ENCODE measurements at regions not wholly inside any gene's neighbourhood (a gene's known extent, or its start where the extent isn't known, plus 50 kb on each side); places are given as distances from the start of the nearest gene placed in this dataset.

DNA sequence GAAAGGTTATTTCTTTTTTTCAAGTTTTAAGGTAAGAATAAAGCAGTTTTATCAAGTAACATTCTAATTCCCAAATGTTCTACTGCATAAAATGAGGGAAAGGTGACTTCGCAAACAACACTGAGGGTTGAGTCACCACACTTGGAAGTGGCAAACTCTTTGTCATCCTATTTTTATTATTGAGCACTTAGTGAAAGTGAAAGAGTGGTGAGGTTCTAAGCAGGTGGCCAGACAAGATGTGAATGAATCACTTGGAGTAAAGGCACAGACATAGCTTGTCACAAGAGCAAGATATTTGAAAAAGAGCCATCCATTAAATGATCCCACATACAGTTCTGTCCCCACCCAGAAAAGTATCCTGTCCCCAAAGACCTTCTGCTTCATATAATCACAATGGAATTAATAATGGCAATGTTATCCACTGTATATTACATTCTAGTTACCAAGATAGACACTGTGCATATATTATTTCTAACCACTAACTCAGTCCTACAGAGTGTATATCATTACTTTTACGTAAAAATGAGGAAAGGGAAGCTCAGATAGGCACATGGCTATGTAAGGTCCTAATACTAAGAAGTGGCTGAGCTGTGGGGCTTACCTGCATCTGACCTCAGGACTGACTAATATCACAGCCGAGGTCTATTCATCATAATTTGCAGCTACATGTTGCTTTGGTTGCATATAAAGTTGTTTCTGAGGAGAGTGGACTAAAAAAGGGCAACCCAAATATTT, 730.4 kb upstream of the MEF2C start:
- no peak overlapping the region for H3K4me3 ChIP-seq (replicated peaks; ENCODE audit: low read depth, low read length)
- DNase-seq (ENCODE audit: low read depth) = no peak
- TF ChIP-seq, protein P1, sequence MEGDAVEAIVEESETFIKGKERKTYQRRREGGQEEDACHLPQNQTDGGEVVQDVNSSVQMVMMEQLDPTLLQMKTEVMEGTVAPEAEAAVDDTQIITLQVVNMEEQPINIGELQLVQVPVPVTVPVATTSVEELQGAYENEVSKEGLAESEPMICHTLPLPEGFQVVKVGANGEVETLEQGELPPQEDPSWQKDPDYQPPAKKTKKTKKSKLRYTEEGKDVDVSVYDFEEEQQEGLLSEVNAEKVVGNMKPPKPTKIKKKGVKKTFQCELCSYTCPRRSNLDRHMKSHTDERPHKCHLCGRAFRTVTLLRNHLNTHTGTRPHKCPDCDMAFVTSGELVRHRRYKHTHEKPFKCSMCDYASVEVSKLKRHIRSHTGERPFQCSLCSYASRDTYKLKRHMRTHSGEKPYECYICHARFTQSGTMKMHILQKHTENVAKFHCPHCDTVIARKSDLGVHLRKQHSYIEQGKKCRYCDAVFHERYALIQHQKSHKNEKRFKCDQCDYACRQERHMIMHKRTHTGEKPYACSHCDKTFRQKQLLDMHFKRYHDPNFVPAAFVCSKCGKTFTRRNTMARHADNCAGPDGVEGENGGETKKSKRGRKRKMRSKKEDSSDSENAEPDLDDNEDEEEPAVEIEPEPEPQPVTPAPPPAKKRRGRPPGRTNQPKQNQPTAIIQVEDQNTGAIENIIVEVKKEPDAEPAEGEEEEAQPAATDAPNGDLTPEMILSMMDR (IDR thresholded peaks at IDR 0.05; ENCODE audit: low read length, missing control alignments) = no peak

DNA sequence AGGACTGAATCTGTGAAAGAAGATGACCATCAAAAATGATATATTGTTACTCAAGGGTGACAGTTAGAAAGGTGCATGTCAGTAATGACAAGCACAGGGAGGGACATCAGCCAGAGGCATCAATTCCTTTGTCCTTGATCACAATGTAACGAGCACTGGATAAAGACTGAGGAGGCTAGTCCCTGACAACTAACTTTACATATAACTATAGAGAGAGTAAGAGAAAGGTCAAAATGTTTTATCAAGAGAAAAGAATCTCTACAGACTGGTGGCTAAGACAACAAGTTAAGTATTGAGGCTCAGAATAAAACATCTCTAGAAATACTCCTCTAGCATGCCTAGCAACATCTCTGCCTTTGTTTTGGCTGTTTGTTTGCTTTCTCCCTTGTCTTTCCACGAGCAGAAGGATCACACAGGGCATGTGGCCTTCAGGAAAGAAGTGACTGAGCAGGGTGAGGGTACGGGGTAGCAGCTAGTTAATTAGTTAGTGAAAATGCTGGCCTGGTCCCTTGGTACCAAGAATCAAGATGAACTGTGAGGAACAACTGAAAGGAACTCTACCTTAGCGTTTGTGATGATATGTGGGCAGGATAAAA, 724.1 kb upstream of the MEF2C start:
- H3K4me3 ChIP-seq (replicated peaks; ENCODE audit: low read depth, low read length) = no peak overlapping the region
- no peak for DNase-seq (ENCODE audit: low read depth)
- TF ChIP-seq, protein P1 (IDR thresholded peaks at IDR 0.05; ENCODE audit: low read length, missing control alignments) = no peak

DNA sequence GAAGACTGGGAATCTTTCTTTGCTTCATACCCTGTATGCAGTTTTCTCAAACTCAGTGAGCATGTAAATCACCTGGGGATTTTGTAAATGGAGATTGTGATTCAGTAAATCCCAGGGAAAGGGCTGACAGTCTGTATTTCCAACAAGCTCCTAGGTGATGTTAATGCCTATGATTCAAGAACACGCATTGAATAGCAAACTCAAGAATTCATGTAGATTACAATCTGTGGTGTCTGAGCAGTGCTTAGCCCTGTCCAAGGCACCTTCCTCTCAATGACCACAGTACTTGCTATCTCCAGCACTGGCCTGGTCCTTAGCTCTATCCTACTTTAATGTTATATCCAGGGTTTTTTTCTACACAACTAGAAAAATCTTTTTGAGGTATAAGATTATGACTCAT, 721.4 kb upstream of the MEF2C start:
- no peak for DNase-seq (ENCODE audit: low read depth)
- TF ChIP-seq, protein P1 (IDR thresholded peaks at IDR 0.05; ENCODE audit: low read length, missing control alignments) = no peak
- H3K4me3 ChIP-seq (replicated peaks; ENCODE audit: low read depth, low read length) = no peak overlapping the region

DNA sequence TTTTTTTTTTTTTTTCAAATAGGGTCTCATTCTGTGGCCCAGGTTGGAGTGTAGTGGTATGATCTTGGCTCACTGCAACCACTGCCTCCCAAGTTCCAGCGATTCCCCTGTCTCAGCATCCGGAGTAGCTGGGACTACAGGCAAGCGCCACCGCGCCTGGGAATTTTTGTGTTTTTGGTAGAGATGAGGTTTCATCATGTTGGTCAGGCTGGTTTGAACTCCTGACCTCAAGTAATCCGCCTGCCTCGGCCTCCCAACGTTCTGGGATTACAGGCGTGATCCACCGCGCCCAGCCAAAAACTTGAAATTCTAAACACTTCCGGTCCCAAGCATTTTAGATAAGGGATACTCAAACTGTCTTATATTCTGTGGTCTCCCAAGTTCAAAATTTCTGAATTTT, 718.9 kb upstream of the MEF2C start:
- TF ChIP-seq, protein P1 (IDR thresholded peaks at IDR 0.05; ENCODE audit: low read length, missing control alignments) = no peak
- DNase-seq (ENCODE audit: low read depth) = no peak

DNA sequence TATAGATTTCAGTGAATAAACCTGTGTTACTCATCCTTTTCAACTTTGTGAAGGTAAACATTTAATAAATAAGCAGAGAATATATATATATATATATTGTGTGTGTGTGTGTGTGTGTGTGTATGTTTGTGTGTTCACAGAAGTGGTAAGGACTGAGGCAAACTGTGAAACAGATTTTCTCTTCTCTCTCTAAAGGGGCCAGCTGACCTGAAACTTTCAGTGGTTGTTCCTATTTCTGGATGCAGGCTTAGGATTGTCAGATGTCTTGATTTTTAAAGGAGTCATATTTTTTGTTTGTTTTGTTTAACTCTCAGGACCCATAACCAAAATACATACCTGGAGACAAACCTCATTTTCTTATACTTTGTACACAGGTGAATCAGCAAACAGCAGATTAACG, 714.9 kb upstream of the MEF2C start:
- TF ChIP-seq, protein P1 (IDR thresholded peaks at IDR 0.05; ENCODE audit: low read length, missing control alignments) = no peak
- H3K4me3 ChIP-seq (replicated peaks; ENCODE audit: low read depth, low read length) = no peak overlapping the region
- DNase-seq (ENCODE audit: low read depth) = no peak

More for the DNA sequence above, 718.9 kb upstream of the MEF2C start:
- no peak overlapping the region for H3K4me3 ChIP-seq (replicated peaks; ENCODE audit: low read depth, low read length)

DNA sequence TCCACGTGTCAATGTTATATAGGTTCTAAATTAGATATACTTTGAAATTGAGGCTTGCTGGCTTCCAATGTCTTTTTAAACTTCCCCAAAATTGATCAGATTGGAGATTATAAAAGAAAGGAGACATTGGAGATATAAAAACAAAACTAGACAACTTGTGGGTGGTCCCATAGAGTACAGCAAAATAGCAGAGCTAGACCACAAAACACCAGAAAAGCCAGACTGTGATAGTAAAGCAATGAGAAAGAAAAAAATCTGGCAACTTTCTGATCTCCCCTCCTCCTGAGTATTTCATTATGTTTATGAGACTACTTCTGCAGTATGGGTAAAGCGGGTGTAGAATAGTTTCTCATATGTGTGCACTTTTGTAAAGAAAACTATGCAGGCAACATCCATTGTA, 713.8 kb upstream of the MEF2C start:
- H3K4me3 ChIP-seq (replicated peaks; ENCODE audit: low read depth, low read length) = no peak overlapping the region
- no peak for DNase-seq (ENCODE audit: low read depth)
- TF ChIP-seq, protein P1 (IDR thresholded peaks at IDR 0.05; ENCODE audit: low read length, missing control alignments) = no peak

DNA sequence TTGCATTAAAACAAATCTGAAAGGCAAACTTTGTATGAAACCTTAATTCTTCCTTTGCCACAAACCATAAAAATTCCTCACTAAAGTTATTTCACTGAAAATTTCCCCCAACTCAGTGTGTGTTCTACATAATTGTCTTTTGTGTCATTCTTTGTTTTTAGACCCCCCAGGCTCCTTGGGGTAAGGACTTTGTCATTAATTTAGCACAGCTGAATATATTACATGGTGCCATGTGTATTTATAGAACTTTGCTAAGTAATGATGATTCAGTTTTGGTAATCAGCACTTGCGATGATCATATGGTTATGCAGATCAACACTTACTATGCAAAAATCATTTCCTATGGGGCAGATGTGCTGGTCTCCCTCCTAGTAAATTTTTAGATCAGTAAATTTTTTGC, 712.1 kb upstream of the MEF2C start:
- H3K4me3 ChIP-seq (replicated peaks; ENCODE audit: low read depth, low read length) = no peak overlapping the region
- TF ChIP-seq, protein P1 (IDR thresholded peaks at IDR 0.05; ENCODE audit: low read length, missing control alignments) = no peak
- no peak for DNase-seq (ENCODE audit: low read depth)

Data from fibroblast of pulmonary artery (primary cell).